GM18868 (cell line): ENCODE measurements at regions not wholly inside any gene's neighbourhood (a gene's known extent, or its start where the extent isn't known, plus 50 kb on each side); places are given as distances from the start of the nearest gene placed in this dataset.
"Not testable (repeated sequence)": the region's sequence is repeated elsewhere in the genome, so short reads cannot be mapped to it uniquely, and the experiment has no call there.

ENCODE experiments used
- ATAC-seq: cut with Tn5 transposase; IDR thresholded peaks from one replicate; pipeline ENCODE4 v1.9.1; 2021; ENCODE audit warnings: mild to moderate bottlenecking, moderate library complexity; ENCODE audit not compliant: unreplicated experiment

GRCh38 chr15:20625469-20625868, 83.9 kb upstream of the GOLGA6L6 start:
- ATAC-seq: not testable (repeated sequence)

GRCh38 chr15:20624085-20624484, 82.5 kb upstream of the GOLGA6L6 start:
- peak; percentile 61 for ATAC-seq

GRCh38 chr15:20622117-20622516, 80.5 kb upstream of the GOLGA6L6 start:
- peak; percentile 63 for ATAC-seq

DNA sequence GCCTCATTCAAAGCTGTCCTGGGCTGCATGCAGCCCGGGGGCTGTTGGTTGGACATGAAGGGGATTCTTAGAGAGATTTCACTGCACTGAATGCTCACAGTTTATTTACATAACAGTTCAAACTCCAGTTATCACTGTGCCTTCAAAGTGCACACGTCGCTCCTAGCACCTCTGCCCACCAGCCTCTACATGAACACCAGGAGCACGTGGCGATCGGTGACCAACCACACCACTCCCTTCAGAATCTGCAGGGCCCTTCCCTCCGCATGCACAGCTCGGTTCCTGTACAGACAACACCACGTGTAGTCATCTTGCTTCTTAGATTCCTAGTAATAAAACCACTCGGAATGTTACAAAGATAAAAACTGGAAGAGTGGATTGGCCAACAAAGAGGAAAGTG, 72.9 kb upstream of the GOLGA6L6 start:
- ATAC-seq: not testable (repeated sequence)

DNA sequence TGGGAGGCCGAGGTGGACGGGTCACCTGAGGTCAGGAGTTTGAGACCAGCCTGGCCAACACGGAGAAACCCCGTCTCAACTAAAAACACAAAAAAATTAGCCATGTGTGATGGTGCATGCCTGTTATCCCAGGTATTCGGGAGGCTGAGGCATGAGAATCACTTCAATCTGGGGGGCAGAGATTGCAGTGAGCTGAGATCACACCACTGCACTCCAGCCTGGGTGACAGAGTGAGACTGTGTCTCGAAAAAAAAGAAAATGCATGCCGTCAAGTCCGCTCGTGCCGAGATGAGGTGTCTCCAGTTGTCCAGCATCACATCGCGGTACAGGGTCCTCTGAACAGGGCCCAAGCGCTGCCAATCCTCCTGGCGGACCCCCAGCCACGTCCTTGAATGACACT, 71.2 kb upstream of the GOLGA6L6 start:
- not testable (repeated sequence) for ATAC-seq

- not testable (repeated sequence) for ATAC-seq
These were observed 70.8 kb upstream of the GOLGA6L6 start for GRCh38 chr15:20612356-20612755.

- not testable (repeated sequence) for ATAC-seq
These were observed 70.2 kb upstream of the GOLGA6L6 start for GRCh38 chr15:20611667-20612290.

DNA sequence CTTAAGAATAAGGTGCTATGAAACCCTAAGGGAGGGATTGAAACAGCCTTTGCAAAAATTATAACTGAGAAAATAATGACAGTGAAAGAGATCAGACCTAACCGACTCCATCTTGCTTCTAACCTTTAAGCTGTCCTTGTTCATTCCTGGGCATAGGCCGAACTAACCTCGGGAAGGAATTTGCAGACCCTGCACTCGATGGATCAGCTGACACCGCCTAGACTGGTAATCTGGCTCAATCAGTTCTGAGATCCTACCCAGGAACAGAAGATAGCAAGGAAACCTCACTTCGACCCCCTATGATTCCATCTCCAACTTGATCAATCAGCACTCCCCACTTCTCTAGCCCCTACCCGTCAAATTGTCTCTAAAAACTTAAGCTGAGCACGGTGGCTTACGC, 66.6 kb upstream of the GOLGA6L6 start:
- not testable (repeated sequence) for ATAC-seq

DNA sequence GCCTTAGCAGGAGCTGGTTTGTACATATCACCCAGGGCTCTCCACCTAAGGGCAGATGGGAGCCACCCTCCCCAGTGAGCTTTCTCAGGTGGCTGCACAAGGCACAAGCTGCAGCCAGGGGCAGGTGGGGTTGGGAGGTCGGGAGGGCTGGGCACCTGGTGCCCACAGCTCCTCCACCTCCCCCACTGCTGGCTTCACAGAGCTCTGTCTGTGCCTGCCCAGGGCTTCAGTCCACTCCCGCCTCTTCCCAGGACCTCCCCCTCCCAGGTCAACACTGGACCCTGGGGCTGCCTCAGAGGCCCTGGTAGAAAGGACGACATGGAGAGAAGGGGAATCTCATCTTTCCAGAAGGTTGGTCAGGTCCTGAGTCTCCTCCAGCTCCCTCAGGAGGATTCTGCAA, 55.6 kb upstream of the GOLGA6L6 start:
- ATAC-seq: not testable (repeated sequence)

DNA sequence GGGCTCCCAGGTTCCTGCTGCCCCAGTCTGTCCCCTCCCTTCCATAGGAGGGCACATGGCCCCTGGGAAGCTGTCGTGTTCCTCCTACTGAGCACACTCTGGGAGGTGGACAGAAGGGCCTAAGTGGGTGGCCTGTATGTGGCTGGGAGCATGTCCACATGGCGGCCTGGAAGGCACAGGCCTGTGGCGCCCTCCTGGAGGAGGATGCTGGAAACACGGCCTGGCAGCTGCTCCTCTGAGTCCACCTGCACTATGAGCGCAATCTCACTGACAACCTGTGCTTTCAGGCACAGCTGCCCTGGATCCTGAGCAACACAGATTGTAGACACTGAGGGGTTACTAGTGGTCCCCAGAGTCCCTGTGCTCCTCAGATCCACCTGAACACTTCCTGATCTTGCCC, 52.6 kb upstream of the GOLGA6L6 start:
- not testable (repeated sequence) for ATAC-seq

- not testable (repeated sequence) for ATAC-seq
These were observed 50.3 kb upstream of the GOLGA6L6 start for GRCh38 chr15:20591936-20592335.
